Heart right ventricle (tissue), 16 donors: ENCODE measurements at regions not wholly inside any gene's neighbourhood (a gene's known extent, or its start where the extent isn't known, plus 50 kb on each side); places are given as distances from the start of the nearest gene placed in this dataset.

Source experiments
- ATAC-seq, 8 donors: fragments of 200-7000 bp; cut with Tn5 transposase; one replicate each; pipeline ENCODE4 v1.9.1; 2020; ENCODE audit warnings: mild to moderate bottlenecking in 8 of 8, moderate library complexity in 8 of 8, moderate number of reproducible peaks in 1 of 8
- DNase-seq, 2 donors: peaks; one replicate each; pipeline ENCODE4 v3.0.0-alpha.2; 2020
- H3K27ac ChIP-seq, 10 donors: fragments of 200-600 bp; sonication (generic) in 2 of 10; one replicate each; pipeline versions ENCODE4 v1.5.0 to v1.8.0; 2020 to 2022; ENCODE audit warnings: mild to moderate bottlenecking in 3 of 10
- H3K27me3 ChIP-seq, 7 donors: fragments of 200-600 bp; one replicate each; pipeline ENCODE4 v1.8.0; 2021 to 2022; ENCODE audit warnings: mild to moderate bottlenecking in 2 of 7
- H3K36me3 ChIP-seq, 9 donors: fragments of 200-600 bp; sonication (generic) in 1 of 9; one replicate each; pipeline versions ENCODE4 v1.5.0 to v1.8.0; 2020 to 2022; ENCODE audit warnings: mild to moderate bottlenecking in 2 of 9
- H3K4me1 ChIP-seq, 9 donors: fragments of 200-600 bp; sonication (generic) in 1 of 9; one replicate each; pipeline versions ENCODE4 v1.5.0 to v1.8.0; 2020 to 2022; ENCODE audit warnings: mild to moderate bottlenecking in 4 of 9
- H3K4me3 ChIP-seq, 10 donors: fragments of 200-600 bp; sonication (generic) in 2 of 10; one replicate each; pipeline versions ENCODE4 v1.5.0 to v1.8.0; 2020 to 2022; ENCODE audit warnings: mild to moderate bottlenecking in 7 of 10, moderate library complexity in 2 of 10
- H3K9me3 ChIP-seq, 11 donors: fragments of 200-600 bp in 10 of 11; sonication (generic) in 2 of 11; one replicate each; pipeline versions ENCODE4 v1.5.0 to v1.8.0; 2013 to 2022; ENCODE audit warnings: mild to moderate bottlenecking in 2 of 11, control low read depth in 1 of 11, moderate library complexity in 1 of 11
- CTCF ChIP-seq, 9 donors: fragments of 200-600 bp; sonication (generic) in 2 of 9; IDR thresholded peaks; one replicate each; pipeline versions ENCODE4 v1.5.0 to v1.8.0; 2021 to 2022; ENCODE audit warnings: antibody characterized with exemption in 9 of 9, mild to moderate bottlenecking in 5 of 9, moderate library complexity in 1 of 9
- WGBS, 2 donors: extraction: QIAGEN DNeasy Blood & Tissue Kit; methylation state at CpG; one replicate each; pipeline ENCODE4 v1.1.7; 2013; ENCODE audit warnings: inconsistent platforms in 1 of 2; 5-methylcytosine and 5-hydroxymethylcytosine counted together
- intact Hi-C, 10 donors: fragments of 100-400 bp; cut with DNase I; formaldehyde crosslinking; loops; one replicate each; pipeline versions ENCODE4 v1.11.1 to v1.14.2; 2022
- donor health status: Arrhythmogenic right ventricular cardiomyopathy.
- donor health status: ischemic (EF 13 %, LVEDD 7.1; RV severe dilation, severe dysfunction).
- donor health status: healthy with polysubstance abuse.
- donor health status: DM: no; HTN: yes; CAD: no.
- donor health status: DM: no; HTN: no; CAD: no.
- donor health status: ischemic (EF 25% LVEDD 6.9; RV normal size, moderate dysfunction).
- donor health status: ischemic (EF 25% LVEDD 5.7; RV mildly dilated, moderate dysfunction).
- donor health status: healthy.
- donor health status: DM: yes; HTN: yes; CAD: no.
- donor health status: Ischemic cardiomyopathy.
- donor health status: ischemic (EF 35%, LVEDD 5.7; RV mildly dilated, moderate dysfunction).
- donor health status: nonischemic (EF 11% LVEDD 7.7; RV severe dilation, severe dysfunction).
- donor health status: DM: yes; HTN: yes; CAD: no.
- donor health status: PGD.
- donor health status: ischemic (EF 29% LVEDD 5.4; RV normal size, mild dysfunction).
- donor health status: nonischemic (EF 23%, LVEDD 6.1; RV moderate dilation, normal function).

DNA sequence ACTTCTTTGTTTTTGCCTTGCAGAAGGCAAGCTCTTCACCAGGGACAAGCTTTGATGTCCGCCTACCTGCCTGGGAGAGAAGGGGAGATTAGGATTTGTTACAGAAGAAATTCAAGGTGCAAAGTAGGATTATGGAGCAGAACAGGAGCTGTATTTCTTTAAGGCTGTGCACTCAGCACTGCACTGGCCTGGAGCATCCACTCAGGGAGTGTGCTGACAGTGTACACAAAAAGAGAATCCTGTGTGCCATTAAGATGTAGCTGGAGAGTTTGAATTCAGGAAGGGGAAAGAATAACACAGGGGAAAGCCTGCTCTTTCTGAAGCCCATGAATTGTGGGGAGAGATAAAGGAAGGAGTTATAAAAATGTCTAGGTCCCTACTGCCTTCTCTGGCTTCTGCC is 137.7 kb upstream of the ETS2 start:
- Histone ChIP-seq H3K36me3 (no peaks in the 10 kb centered on the region), H3K4me1 (peaks cover 0 to 10% (median 0%) of the 10 kb centered on the region in 9 donors), H3K27me3 (peaks cover 0 to 70% (median 0%) of the 10 kb centered on the region in 7 donors), H3K27ac (no peak overlapping the region), H3K9me3 (no peaks in the 10 kb centered on the region), H3K4me3 (no peak overlapping the region)
- DNase-seq (no peak), ATAC-seq (no peak)
- WGBS, 2 donors = 95 to 100% methylated on average over 1 of the region's 1 CpG
- intact Hi-C loops = loop anchor here in 1 of 10 donors (5.0 kb wide), 1 partner anchor 469 kb away; no protein-coding TSS in a partner anchor
- no peak for TF ChIP-seq CTCF (IDR thresholded peaks at IDR 0.05)

DNA sequence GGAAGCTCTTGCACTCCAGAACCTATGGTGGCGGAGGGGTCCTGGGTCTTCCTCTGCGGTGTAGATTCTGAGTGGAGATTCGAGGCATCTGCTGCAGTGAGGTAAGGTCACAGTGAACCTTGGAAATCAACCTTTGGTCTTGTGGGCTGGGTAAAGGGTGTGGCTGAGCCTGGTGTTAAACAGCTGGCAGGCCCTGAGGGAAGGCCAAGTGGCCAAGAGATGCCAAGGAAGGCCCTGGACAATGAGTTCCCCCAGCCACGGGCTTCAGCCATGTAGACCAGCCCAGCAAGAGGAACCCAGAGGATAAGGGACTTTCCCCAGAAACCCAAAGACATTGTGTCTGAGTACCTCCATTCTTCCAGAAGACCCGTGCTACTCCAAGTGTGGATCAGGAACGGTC is 137.2 kb upstream of the ETS2 start:
- Histone ChIP-seq H3K27ac (no peak overlapping the region), H3K36me3 (no peaks in the 10 kb centered on the region), H3K4me3 (no peak overlapping the region), H3K27me3 (peaks cover 0 to 70% (median 0%) of the 10 kb centered on the region in 7 donors), H3K4me1 (peaks cover 0 to 10% (median 0%) of the 10 kb centered on the region in 9 donors), H3K9me3 (no peaks in the 10 kb centered on the region)
- WGBS, 2 donors = 88 to 92% methylated on average over 6 of the region's 6 CpGs
- TF ChIP-seq CTCF (IDR thresholded peaks at IDR 0.05) = no peak
- intact Hi-C loops = loop anchor here in 1 of 10 donors (5.0 kb wide), 1 partner anchor 469 kb away; no protein-coding TSS in a partner anchor
- no peak for ATAC-seq
- DNase-seq = no peak

GRCh38 chr21:38669186-38669585 is 136.5 kb upstream of the ETS2 start:
- no peaks in the 10 kb centered on the region for H3K9me3 ChIP-seq
- intact Hi-C loops = loop anchor here in 1 of 10 donors (5.0 kb wide), 1 partner anchor 468 kb away; no protein-coding TSS in a partner anchor
- H3K4me1 ChIP-seq = peaks cover 0 to 10% (median 0%) of the 10 kb centered on the region in 9 donors
- no peaks in the 10 kb centered on the region for H3K36me3 ChIP-seq
- DNase-seq = no peak
- H3K27ac ChIP-seq = no peak overlapping the region
- TF ChIP-seq CTCF (IDR thresholded peaks at IDR 0.05) = peak in 8 of 9 donors; percentile 24 to 60 (median 46)
- peaks cover 0 to 70% (median 0%) of the 10 kb centered on the region in 7 donors for H3K27me3 ChIP-seq
- WGBS, 2 donors = 86 to 88% methylated on average over 6 of the region's 6 CpGs
- peak in 2 of 8 donors; percentile 20 to 52 for ATAC-seq
- no peak overlapping the region for H3K4me3 ChIP-seq

- DNase-seq (no peak), ATAC-seq (no peak)
- H3K4me1 ChIP-seq = peaks cover 0 to 10% (median 0%) of the 10 kb centered on the region in 9 donors
- no peak for TF ChIP-seq CTCF (IDR thresholded peaks at IDR 0.05)
- H3K27ac ChIP-seq = no peak overlapping the region
- 92 to 93% methylated on average over 7 of the region's 7 CpGs for WGBS, 2 donors
- H3K36me3 ChIP-seq = no peaks in the 10 kb centered on the region
- H3K9me3 ChIP-seq = no peaks in the 10 kb centered on the region
- H3K27me3 ChIP-seq = peaks cover 0 to 74% (median 0%) of the 10 kb centered on the region in 7 donors
- intact Hi-C loops = loop anchor here in 1 of 10 donors (5.0 kb wide), 1 partner anchor 461 kb away; no protein-coding TSS in a partner anchor
- no peak overlapping the region for H3K4me3 ChIP-seq
Measured at GRCh38 chr21:38670861-38671260, 134.9 kb upstream of the ETS2 start.
